Muscle of back (tissue), 3 donors: ENCODE measurements at regions not wholly inside any gene's neighbourhood (a gene's known extent, or its start where the extent isn't known, plus 50 kb on each side); places are given as distances from the start of the nearest gene placed in this dataset.

Experiments
- DNase-seq, 3 donors: peaks; one replicate each; pipeline versions ENCODE4 v3.0.0 to v3.0.0-alpha.2; 2013

DNA sequence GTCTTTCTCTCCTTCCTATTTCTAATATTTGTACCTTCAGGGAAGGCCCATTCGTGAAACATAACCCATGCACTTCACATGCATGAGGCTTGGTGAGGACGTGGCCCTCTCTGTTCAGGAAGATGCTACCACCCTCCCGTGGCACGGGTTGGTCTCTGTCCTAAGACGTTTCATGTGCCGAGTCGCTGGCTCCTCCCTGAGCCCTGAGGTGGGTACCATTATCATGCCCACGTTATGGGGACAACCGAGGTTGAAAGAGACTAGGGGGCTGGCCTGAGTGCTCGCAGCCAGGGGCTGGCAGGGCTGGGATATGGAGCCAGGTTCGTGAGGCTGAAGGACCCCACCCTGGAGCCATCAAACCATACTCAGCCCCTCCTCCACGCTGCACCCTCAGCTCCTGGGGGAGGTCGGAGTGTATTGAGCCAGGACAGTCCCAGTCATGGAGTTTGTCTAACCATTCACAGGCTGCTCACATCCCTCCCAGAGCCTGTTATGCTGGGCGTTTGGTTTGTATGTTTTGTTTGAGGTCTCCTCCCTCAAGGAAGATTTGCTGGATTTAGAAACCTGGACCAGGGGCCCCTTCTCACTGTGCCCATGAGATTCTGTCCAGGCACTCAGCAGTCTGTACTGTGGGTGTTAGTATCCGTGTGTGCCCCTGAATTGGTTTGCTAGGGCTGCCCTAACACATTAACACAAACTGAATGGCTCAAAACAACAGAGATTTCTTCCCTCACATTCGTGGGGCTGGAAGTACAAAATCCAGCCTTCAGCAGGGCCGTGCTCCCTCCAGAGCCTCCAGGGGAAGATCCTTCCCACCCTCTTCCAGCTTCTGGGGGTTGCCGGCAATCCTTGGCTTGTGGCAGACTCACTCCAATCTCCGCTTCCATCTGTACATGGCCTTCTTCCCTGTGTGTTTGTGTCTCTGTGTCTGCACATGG, 88.3 kb downstream of the ANKRD60 start:
- DNase-seq, result no peak

DNA sequence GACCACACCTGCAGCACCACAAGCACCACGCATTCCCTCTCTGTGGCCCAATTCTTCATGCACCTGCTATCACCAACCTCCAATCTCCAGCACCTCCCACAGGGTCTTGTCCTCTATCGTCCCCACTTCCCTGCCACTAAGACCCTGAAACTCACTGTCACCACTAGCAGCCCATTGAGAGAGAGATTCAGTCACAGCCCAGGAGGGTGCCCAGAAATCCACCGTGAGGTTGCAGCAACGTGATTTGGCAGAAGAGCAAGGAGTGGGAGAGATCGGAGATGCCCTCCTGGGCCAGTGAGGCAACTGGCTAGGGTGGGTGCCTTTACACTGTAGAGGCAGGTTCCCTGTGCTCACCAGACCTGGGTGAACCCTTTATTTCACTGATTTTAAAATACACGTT, 90.1 kb downstream of the ANKRD60 start:
- no peak for DNase-seq

DNA sequence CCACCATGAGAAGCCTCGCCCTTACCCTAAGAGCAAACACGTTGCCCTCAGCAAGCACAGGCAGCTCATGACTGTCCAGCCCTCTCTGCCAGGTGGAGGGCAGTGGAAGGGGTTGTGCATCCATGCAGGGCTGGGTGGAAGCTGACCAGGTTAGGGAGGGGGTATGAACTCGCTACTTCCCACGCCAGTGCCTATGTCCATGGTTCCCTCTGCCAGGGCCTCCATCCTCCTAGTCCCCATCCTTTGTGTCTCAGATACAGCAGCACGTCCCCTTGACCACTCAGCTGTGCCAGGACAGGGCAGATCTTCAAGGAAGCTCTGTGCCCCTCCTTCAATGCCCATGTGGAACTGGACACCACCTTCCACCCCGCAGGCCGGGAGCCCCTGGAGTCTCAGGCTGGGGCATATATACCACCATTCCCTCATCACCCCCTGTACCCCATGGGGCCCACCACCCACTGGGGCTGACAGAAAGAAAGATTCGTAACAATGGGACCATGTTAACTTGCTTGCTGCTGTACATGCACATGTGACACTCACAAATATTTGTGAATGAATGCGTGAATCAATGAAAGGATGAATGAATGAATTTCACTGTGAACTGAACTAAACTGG, 90.7 kb downstream of the ANKRD60 start:
- DNase-seq, result no peak

DNA sequence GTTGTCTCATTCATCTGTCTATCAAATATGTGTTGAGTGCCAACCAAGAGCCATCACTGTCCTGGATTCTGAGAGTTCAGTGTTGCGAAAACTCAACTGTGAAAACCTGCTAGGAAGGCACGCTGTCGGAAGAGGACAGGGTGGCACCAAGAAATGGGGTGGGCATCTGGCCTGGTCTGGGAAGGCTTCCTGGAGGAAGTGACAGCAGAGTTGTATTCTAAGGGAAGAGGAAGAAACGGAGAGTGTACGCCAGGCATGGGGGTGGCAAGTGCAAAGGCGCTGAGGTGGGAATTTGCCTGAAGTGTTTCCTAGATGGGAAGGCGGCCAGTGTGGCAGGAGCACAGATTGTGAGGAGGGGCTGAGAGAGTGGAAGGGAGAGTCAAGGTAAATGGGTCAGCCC, 91.2 kb downstream of the ANKRD60 start:
- no peak for DNase-seq

DNA sequence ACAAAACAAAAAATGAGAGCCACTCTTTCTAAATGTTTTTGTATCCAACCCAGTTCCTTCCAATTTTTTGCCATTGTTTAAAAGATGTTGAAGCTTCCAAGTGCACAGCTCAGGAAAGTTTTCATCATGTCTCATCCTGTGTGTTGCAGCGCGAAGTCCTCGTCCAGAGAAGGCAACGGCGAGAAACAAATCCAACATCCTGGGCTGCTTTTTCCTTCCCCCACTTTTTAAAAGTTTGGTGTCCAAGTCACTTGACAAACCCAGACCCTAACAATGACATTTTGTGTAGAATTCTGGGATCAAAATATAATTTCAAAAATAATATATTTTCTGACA, 92.3 kb downstream of the ANKRD60 start:
- no peak for DNase-seq

DNA sequence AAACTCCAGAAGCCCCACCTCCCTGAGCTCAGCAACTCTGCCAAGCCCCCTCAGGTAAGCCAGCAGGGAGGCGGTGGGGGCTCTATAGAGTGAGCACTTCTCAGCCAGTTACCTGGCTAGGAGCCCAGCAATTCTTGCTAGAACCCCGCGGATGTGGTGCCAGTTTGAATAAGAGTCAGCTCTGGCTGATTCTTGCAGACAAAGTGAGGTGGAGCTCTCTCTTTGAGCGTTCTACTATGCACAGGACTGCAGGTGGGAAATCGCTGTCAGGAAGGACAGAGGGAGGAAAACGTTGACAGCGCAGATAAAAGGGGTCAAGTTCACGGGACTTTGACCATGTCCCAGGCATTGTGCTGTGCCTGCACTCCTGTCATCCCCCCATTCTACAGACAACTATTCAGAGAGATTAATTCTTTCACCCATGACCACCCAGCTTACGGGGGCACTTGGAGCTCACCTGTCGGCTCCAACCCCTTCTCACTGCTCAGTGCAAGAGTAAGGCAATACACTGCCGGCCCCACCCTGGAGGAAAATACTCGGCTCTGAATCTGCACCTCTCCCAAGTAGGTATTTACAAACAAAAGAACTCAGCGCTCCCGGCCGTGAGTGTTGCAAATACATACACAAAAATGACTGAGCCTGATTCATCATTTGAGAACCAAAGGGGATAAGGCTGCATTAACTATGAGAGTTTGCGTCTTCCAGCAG, 92.9 kb downstream of the ANKRD60 start:
- DNase-seq, result peak in 1 of 3 donors; percentile 61

DNA sequence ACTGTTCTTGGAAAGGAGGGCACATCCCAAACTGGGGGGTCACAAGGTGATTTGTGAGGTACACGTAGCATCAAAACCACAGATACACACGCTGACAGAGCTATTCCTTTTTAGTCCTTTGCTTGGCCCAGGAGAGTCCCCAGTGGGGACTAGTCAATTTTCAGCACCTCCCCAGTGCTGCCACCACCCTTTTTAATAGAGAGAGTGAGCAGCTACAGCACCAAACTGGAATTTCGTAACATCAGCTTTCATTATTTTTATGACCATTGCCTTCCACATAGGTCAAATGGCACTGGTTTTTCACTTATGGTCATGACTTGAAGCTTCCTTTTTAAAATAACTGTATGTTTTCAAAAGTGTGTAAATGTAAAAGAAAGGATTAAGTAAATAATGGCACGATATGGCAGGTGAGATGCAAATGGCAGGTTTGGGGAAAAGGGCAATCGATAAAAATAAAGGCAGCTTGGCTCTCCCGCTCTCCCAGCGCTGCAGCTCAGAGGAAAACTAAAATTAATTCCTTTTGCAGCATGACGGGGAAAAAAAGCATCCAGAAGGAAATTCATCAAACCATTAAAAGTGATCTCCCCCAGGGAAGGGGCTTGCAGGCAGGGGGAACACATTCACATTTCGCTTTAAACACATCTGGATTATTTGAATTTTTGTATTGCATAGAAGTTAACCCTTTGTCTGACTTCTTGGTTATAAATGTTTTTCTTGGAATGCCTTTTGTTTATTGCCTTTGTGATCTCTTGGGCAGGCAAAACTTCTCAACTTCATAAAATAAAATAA, 95.2 kb downstream of the ANKRD60 start:
- DNase-seq, result peak in 1 of 3 donors; percentile 84

DNA sequence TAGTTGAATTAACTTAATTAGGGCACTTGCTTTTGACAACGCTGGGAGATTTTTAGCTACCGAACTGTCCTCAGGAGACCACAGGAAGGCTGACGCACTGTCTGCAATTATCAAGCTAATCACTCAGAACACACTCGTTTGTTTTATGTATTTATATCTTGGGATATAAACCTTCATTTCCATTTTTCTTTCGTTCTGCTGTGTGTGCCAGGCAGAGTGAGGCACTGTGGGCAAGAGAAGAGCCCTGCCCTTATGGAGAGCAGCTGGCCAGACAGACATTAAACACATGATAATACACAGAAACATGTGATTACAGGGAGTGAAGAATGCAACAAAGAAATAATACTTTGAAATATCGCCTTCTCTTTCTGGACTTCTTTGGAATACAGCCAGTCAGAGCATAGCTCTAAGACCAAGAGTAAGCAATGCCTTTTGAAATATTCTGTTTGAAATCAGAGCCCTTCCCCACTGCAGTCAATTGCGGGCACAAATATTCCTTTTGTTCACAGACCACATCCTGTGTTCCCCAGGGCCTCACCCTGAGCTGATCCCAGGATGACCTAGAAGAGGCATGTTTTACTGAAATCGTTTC, 96.8 kb downstream of the ANKRD60 start:
- DNase-seq, result peak in 1 of 3 donors; percentile 62

DNA sequence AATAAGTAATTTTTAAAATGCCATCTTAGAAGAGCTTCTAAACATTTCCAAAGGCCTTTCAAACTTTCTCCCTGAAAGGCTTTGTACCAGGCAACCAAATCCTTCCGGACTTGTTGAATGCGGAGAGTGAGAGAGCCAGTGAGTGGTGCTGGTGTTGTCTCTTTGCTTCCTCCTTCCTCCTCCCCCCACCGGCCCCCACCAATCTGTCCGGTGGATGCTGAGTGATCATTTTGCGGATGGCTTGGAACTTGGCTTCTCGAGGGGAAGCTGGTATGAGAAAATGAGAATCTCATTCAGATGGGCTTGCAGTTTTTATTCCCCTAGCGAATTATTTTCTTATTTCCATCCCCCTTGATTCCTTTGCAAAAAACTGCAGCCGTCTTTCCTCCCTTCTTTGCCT, 97.3 kb downstream of the ANKRD60 start:
- DNase-seq, result no peak

DNA sequence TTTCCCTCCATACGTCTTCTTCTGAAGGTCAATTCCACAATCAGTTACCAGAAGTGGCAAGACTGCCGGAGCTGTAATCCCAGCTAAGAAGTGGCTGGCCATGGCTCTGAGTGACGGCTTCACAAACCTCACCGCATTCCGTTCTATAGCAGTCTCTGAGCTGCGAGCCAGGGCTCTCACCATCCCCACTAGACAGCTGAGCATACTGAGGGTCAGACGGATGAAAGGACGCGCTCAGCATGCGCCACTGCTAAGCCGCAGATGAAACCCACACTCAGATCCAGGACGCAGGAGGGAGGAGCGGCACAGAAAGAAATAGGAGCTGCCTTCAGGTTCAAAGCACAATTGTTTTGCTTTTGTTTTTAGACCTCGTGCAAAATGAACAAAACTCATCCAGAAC, 97.9 kb downstream of the ANKRD60 start:
- no peak for DNase-seq

DNA sequence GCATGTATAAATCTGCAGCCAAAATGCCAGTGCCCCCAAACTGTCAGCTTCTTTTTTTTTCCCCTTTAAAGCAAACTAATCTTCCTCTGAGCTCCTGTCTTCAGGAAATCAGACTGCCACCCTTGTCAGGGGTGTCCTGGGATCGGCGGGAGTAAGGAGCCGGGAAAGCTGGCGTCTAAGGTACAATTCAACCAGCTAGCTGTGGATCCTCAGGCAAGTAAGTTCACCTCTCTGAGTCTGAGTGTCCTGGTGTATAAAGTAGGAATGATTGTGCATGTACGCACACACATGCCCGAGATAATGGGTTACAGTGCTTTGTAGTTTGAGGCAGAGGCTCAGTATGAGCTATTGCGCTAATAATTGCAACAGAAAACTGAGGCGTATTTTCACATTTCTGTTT, 98.3 kb downstream of the ANKRD60 start:
- DNase-seq, result no peak

DNA sequence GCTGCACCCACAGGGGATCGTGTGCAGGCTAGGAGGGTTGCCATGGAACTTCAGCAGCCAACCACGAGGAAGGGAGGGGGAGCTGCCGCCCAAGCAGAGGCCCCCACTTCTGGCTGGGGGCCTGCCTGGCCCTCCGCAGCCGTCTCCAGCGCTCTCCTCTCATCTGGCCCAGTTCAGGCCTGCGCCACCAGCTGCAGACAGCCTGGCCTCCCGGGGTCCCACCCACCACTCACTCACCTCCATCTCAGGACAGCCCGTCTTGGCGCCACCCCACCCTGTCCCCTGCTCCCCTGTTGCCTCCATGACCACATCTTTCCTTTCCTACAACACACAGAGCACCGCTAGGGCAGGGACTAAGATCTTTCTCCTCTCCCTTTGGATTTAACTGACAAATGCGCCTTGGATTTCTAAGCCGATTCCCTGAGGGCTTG, 98.7 kb downstream of the ANKRD60 start:
- DNase-seq, result peak in 1 of 3 donors; percentile 66

DNA sequence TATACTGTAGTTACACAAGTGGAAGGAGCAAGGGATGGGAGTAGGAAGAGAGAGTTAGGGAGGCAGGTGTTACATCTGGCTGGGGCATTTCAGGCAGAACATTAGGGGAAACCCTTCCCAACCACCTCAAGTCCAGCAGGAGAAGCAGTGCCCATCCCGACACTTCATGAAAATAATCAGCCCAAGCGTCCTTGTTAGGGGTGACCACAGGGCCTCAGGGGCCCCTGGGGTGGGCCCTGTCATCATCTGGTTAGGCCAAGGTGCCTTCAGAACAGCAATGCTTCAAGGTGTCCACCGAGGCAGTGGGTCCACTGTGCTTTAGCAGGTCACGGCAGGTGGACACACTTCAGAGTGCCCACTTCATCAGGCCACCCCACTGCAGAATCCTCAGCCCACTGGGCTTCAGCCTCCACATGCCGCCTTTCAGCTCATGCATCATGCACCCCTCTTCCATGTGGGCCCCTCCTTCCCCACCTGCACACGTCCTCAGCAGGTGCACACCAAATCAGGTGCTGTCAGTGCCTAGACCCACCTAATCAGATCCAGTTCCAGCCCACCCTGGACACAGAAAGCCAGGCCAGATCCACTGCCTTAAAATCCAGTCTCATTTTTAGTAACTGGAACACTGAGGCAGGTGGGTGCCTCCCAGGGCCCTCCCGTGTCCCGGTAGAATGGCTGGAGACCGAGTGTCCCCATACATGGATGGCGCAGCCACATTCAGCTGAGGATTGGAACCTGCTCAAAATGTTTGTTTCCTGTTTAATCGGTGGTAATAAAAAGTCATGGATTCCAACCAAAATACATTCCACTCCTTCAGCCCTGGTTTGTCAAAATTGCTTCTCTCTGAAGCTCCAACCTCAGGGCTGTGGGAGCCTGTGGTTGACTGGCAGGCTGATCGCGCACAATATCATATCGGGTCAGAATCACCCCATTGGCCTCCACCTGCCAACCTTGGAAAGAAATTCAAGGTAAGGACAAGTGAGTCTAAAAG, 99.5 kb downstream of the ANKRD60 start:
- no peak for DNase-seq

DNA sequence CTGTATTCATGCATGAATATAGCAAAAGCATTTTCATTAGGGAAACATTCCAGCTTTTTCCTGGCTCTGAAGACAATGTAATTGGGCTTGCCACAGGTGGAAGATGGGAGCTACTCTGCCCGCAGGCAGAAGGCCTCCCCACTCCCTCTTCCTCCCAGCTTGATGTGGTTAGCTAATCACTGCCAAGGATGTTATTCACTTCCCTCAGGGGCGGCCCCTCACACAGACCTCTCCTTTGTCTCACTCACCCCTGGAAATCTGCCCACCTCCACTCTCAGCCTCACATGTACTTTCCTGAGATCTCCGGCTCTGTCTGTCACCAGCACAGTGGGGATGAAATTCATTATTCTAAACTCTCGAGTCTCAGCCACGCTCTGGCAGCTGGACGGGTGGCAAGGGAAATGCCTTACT, 100.7 kb downstream of the ANKRD60 start:
- DNase-seq, result peak in 2 of 3 donors; percentile 52 to 75

DNA sequence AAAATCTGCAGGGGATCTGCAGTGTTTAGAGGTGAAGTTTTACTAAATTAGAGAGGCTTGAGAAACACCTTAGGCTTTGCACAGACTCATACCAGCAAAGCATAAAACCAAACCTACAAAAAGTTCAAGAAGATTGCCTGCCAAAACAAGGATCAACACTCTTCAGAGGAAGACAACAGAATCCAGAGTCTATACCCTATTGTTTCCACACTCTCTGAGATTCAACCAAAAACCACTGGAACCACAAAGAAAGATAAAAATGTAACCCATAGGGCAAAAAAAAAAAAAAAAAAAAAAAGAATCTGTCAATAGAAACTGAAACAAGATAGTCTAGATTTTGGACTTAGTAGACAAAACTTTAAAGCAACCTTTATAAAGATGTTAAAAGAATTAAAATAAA, 102.7 kb downstream of the ANKRD60 start:
- no peak for DNase-seq

DNA sequence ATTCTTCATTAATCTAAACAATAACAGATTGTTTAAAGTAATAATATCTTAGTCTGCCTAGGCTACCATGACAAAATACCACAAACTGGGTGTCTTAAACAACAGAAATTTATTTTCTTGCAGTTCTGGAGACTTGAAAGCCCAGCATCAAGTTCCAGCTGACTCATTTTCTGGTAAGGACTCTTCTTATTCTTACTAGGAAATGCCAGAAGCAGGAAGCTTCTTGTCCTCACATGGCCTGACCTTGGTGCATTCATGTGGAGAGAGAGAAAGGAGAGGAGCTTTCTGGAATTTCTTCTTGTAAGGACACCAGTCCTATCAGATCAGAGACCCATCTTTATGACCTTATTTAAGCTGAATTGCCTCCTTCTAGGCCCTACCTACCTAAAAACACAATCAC, 110.5 kb downstream of the ANKRD60 start:
- no peak for DNase-seq

DNA sequence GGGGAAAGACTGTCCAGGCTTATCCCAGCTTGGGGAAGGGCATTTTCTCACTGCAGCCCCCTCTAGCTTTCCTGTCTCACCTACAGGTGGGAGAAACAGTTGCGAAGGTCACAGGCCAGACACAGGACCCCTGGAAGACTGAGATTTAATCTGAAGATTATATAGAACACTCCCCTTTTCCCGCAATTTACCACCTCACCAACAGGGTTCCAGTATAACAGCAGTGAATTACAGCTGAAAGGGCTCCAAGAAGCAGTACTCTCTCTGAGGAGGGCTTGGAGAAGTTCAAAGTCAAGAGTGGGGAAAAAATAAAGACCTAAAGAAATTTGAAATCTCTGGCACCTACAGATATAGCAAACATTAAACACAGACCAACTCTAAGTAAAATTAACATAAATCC, 111.9 kb downstream of the ANKRD60 start:
- no peak for DNase-seq

DNA sequence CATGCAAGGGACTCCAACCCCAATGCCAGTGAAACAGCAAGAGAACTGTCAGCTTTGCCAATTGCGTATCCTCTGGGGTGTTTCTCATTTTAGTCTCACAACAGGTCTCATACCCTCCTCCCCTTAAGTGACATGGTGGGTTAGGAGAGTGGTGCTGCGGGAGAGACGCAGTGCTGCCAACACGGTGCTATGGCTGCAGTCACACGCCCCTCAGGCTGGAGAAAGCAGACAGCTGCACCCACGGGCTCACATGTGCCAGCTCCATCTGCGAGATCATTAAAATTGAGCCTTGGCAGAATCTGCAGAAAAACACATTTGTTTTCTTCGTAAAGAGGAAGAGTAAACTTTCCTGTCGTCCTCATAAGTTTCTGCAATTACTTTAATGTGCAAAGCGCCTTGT, 114.7 kb downstream of the ANKRD60 start:
- peak in 1 of 3 donors; percentile 64 for DNase-seq

DNA sequence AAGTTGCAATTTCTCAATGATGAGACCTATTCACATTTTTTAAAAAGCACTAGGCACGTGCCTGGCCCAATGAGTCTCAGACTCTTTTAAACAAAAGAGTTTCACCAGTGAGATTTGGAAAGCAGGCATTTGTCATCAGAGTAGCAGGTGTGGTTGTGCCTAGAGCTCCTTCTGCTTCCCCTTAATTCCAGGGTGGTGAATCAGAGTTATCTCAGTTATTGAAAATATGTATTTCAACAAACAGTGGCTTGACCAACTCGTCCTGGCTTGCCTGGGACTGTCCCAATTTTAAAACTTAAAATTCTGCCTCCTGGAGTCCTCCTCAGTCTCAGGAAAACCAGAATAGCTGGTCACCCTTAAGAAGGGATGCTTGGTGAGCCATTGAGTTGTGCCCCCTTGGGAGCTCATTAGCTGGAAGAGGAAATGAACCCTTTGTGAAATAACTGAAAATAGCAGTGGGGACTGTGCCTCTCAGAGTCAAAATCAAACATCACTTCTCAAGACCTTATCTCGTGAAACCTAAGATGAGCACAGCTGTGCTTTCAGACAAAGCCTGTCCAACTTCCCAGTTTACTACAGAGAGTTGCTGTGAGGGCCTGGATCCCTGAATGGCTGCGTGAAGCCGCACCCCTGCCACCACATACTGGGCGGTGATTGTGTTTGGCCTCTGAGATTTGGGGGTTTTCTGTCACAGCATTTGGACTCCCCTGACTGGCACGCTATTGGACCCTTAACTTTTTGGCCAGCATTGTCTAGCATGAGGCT, 116.3 kb downstream of the ANKRD60 start:
- DNase-seq, result peak in 1 of 3 donors; percentile 54
